NCI-H187 (cell line): ENCODE measurements at regions not wholly inside any gene's neighbourhood (a gene's known extent, or its start where the extent isn't known, plus 50 kb on each side); places are given as distances from the start of the nearest gene placed in this dataset.
A peak's percentile ranks its signal among the peaks of the same experiment; 100 is the strongest.
"Not testable (repeated sequence)": the region's sequence is repeated elsewhere in the genome, so short reads cannot be mapped to it uniquely, and the experiment has no call there.

Experiments
- DNase-seq, 2 experiments: peaks; one replicate each; lab custom pipeline; 2025; lab: John Stamatoyannopoulos, UW

DNA sequence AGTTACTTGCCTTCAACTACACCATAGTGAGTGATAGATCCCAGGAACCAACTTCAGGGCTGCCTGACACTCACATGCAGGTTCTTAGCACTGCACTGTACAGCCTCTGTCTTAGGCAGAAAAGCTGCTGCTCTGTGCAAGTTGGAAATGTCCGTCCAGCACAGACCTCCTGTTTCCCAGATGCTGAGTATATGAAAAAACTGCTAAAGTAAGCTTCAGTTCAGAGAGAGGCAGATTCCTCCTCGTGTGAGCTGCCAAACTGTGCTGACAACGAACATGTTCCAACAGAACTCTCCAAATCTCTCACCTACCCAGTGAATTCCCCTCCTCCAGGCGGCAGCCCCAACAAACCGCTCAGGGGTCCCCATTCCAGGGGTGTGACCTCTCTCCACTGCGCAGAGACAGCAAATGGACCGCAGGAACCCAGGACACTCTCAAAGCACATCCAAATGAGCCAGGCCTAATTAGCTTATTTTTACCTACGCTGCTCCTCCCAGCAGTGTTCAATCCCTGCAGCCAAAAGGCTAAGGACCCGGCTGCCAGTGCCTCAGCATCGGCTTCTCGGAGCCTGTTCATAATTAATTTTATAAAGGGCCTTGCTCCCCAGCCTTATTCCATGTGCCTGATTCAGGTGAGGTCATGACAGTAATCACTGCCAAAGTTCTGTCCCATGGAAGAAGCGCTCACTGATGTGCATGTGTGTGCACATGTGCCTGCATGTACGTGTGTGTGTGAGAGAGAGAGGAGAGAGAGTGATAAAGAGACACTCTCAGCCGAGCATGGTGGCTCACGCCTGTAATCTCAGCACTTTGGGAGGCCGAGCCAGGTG, 159.5 kb upstream of the AUTS2 start:
- no peak for DNase-seq

DNA sequence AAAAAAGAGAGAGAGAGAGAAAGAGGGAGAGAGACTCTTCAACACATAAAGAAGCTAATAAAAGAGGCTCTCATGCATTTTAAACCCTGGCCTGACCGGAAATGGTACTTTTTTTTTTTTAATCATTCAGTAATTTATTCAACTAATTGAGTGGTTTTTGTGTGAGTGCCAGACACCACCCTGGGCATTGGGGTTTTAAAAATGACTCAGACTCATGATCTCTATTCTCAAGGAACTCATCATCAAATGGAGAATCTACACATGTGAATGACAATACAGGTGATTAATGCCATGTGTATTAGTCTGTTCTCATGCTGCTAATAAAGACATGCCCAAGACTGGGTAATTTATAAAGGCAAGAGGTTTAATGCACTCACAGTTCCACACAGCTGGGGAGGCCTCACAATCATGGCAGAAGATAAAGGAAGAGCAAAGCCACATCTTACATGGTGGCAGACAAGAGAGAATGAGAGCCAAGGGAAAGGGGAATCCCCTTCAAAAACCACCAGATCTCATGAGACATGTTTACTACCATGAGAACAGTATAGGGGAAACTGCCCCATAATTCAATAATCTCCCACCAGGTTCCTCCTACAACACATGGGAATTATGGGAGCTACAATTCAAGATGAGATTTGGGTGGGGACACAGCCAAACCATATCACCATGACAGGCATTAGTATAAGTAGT, 158.5 kb upstream of the AUTS2 start:
- no peak for DNase-seq

DNA sequence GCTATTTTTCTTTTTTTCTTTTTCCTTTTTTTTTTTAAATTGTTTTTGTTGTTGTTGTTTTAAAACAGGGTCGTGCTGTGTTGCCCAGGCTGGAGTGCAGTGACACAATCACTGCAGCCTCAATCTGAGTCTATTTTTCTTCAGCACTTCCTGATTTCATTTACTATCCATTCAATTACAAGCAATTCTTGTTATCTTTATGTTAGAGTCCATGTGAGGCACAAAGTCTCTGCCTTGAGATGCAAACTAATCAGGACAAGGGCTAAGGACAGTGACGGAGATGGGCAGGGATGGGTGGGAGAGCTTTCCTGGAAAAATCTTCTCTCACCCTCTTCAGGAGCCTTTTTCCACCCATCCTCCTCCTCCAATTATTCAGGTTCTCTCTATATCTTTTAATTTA, 157.3 kb upstream of the AUTS2 start:
- no peak for DNase-seq

DNA sequence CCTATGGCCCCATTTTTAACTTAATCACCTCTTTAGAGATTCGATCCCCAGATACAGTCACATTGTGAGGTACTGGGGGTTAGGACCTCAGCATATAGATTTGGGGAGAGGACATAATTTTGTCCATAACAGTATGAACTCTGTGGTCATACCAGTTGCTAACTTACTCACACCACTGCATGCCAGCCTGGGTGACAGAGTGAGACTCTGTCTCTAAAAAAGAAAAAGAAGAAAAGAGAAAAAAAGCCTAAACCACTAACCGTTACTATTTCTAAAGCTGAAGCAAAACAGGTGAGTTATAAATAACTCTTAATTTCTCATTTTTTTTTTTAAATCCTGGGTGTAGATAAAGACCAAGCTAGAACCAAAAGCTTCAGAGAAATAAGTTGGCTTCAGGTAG, 155.1 kb upstream of the AUTS2 start:
- DNase-seq, result no peak

DNA sequence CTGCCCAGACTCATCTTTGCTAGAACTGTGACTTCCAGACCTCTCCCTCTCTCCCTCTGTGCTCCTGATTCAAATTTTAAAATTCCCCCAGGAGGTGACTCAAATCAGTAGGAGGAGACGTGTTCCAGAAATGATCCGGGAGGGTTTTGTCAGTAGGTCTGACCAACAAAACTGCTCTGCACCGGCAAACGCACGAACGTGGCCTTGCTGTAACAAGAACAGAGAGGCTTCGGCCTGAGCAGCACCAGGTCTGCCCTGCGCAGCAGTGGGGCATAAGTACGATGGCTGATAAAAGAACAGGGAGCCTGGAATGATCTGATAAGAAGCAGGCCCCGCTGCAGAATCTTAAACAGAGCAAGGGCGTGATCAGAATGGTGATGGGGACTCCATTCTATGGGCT, 152.7 kb upstream of the AUTS2 start:
- no peak for DNase-seq

DNA sequence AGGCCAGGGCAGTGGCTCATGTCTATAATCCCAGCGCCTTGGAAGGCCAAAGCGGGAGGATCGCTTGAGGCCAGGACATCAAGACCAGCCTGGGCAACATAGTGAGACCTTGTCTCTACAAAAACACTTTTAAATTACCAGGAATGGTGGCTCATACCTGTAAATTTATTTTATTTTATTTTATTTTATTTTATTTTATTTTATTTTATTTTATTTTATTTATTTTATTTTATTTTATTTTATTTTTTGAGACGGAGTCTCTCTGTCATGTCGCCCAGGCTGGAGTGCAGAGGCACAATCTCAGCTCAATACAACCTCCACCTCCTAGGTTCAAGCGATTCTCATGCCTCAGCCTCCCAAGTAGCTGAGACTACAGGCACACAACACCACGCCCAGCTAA, 152.1 kb upstream of the AUTS2 start:
- not testable (repeated sequence) for DNase-seq

DNA sequence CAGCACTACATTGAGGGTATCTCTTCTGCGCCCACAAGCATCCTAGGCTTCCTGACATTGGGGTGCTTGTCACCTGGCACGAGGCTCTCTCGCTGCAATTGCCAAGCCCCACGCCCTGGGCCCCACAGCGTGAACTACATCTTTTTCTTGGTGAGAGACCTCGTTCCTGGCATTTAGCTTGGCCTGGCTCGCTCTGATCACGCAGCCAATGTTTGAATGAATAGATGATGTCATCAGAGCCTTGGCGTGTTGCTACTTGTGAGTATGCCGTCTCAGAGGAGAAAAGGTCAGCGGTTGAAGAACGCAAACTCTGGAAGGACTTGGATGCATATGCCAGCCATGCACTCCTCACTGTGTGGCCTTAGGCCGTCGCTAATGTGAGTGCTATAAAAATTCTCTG, 150.2 kb upstream of the AUTS2 start:
- DNase-seq, result no peak

DNA sequence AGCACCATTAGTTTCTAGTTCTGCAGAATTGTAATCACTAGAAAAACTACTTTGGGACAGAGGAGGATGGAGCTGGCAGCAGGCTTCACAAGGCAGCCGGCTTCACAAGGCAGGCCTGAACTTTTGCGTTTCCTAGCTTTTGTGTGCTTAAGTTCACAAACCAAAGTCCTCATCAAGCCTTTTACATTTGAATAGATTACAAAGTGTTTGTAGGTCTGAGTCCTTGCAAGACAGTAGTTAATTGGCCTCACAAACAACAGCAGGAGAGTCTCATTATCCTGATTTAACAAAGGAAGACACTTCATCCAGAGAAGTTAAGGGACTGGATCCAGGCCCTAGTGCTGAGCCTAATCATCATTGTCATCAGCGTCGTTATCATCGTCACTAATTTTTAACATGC, 147.8 kb upstream of the AUTS2 start:
- no peak for DNase-seq

DNA sequence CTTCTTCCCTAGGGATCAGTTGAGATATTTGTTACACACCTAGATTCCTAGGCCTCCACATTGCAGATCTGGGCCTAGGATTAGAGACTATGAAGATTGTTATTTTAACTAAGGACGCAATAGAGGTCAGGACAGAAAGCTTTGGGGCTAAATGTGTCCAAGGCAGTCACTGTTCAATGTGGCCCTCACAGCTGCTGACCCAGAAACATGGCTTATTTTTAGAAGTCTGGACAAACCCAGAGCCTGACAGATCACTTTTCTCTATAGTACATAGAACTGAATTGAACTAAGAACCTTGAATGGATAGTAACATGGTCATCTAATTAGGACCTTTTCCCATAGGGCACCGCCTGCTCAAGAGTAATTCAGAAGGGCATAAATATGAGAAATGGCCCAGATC, 146.6 kb upstream of the AUTS2 start:
- no peak for DNase-seq

DNA sequence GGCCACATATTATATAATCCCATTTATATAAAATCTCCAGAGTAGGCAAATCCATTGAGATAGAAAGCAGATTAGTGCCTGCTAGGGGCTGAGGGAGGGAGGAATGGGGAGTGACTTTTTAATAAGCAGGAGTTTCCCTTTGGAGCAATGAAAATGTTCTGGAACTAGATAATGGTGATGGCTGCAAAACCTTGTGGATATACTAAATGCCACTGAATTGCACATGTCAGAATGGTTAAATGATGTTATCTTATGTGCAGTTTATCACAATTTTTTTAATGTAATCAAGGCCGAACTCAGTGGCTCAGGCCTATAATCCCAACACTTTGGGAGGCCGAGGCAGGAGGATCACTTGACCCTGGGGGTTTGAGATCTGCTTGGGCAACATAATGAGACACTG, 145.5 kb upstream of the AUTS2 start:
- no peak for DNase-seq

DNA sequence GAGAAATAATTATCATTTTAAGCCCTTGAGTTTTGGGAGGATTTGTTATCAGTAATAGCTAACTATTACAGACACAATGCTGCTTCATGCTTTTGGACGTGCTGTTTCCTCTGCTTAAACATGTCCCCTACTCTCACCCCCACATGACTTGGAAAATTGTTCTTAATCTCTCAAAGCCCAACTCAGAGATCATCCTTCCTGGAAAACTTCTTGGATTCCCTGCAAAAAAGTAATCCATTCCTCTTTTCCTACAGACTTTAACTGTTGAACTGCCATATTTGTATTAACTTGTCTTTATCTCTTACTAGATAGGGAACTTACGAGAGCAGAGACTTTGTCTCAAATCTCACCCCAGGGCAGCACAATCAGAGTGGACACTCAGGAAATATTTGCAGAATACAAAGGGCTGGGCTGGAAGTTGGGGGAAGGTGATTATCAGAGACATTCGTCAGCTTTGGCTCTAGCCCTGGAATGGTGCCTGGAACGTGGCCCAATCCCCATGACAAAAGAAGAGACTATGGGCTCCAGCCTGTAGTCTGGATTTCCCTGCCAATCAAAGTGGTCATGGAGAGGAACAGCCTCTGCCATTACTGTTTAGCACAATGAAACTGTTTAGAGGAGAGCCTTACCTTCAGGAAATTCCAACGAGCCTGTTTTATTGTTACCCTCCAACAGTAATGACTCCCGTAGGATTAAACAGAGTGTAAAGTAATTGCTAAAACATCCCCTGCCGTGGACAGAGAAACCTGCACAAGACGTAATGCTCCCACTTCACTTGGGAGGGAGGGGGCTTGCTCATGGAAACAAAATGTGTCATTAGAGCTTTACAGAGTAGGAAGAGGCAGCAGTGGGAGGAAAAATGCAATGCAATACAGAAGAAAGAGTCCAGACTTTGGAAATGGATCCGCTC, 140.4 kb upstream of the AUTS2 start:
- DNase-seq, result peak in 1 of 2 experiments; percentile 44

DNA sequence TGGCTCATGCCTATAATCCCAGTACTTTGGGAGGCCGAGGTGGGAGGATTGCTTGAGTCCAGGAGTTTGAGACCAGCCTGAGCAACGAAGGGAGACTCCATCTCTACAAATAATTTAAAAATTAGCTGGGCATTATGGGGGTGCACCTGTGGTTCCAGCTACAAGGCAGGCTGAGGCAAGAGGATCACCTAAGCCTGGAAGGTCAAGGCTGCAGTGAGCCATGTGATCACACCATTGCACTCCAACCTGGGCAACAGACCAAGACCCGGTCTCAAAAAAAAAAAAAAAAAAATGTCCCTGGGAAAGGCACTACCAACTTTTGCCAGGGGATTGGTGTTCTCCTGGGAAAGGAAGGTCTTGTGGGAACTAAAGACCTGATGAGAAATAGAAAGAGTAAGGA, 134.2 kb upstream of the AUTS2 start:
- no peak for DNase-seq

DNA sequence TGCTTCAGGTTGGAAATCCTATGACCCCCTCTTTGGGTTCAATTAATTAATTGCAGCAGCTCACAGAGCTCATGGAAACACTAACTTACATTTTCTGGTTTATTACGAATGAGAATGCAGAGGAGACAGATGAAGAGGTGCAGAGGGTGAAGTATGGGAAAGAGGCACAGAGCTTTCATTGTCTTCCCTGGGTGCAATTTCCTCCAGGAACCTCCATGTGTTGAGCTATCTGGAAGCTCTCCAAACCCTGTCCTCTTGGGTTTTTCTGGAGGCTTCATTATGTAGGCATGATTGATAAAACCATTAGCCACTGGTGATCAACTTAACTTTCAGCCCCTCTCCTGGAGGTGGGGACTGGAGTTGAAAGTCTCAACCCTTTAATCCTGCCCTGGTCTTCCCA, 133.0 kb upstream of the AUTS2 start:
- no peak for DNase-seq

DNA sequence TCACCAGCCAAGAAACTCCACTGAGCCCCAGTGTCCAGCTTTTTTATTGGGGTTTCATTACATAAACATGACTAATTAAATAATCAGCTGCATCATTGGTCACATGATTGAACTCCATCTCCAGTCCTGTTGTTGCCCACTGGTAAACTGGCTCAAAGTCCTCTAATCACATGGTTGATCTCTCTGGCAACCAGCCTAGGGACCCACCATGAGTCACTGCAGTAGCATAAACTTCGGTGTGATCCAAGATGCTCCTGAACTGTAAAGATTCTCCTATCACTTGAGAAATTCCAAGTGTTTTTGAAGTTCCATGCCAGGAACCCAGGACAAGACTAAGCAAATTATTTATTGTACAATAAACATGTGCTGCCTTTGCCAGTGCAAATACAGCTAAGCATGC, 130.4 kb upstream of the AUTS2 start:
- no peak for DNase-seq

DNA sequence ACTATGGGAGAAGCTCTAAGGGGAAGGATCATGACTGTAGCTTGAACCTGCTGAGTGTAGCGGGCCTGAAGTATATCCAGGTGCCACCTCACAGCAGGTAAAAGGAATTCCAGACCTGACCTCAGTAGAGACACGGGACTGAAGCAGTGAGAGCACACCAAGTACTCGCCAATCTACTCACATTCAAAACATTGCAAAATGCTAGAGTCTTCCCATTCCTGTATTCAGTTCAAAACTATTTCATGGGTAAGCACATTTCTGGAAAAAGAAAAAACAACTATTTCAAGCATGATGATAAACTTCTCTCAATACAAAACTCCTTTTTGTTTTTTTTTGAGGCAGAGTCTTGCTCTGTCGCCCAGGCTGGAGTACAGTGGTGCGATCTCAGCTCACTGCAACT, 121.9 kb upstream of the AUTS2 start:
- no peak for DNase-seq

DNA sequence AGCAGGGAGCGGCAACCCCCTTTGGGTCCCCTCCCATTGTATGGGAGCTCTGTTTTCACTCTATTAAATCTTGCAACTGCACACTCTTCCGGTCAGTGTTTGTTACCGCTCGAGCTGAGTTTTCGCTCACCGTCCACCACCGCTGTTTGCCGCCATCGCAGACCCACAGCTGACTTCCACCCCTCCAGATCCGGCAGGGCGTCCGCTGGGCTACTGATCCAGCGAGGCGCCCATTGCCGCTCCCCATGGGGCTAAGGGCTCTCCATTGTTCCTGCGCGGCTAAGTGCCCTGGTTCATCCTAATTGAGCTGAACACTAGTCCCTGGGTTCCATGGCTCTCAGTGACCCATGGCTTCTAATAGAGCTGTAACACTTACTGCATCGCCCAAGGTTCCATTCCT, 115.6 kb upstream of the AUTS2 start:
- DNase-seq, result no peak

DNA sequence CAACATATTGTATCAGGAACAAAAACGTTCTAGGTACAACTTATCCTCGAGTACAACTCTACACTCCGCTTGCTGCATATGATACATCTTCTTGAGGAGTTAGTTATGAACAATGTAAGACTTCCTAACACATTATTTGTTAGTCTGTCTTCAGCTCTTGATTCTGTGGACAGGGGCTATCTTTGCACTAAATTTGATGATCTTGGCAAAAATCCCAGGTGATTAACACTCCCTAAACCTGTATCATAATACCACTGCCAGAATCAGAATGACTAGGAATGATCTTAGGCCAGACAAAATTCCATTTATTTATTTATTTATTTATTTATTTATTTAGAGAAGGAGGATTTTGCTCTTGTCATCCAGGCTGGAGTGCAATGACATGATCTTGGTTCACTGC, 108.7 kb upstream of the AUTS2 start:
- no peak for DNase-seq

DNA sequence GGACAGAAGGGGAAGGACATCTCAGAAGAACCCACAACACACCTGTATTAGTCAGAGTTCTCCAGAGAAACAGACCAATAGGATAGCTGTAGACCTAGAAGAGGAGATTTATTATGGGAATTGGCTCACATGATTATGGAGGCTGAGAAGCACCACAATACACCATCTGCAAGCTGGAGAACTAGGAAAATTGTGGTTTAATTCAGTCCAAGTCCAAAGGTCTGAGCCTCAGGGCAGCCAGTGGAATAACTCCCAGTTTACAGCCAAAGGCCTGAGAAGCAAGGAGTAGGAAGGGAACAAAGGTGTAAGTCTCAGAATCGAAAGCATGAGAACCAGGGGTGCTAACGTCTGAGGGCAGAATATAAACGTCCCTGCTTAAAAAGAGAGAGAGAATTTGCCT, 99.6 kb upstream of the AUTS2 start:
- DNase-seq, result no peak

DNA sequence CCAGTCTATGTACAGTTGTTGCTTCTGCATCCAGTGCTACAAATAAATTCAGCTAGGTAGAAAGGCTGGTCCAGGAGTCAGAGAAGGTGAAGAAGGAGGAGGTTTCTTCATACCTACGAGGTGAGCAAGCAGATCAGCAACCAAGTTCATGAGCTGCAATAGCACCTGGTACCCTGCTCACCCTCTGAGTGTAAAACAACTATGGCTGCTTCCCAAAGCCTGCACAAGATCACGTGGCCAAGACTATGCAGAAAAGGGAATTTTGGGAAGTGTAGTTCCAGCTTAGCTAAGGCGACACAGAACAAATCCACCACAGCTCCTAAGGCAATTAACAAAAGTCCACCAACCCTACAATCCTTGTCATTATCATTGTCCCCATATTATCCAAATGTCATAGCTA, 95.9 kb upstream of the AUTS2 start:
- no peak for DNase-seq

DNA sequence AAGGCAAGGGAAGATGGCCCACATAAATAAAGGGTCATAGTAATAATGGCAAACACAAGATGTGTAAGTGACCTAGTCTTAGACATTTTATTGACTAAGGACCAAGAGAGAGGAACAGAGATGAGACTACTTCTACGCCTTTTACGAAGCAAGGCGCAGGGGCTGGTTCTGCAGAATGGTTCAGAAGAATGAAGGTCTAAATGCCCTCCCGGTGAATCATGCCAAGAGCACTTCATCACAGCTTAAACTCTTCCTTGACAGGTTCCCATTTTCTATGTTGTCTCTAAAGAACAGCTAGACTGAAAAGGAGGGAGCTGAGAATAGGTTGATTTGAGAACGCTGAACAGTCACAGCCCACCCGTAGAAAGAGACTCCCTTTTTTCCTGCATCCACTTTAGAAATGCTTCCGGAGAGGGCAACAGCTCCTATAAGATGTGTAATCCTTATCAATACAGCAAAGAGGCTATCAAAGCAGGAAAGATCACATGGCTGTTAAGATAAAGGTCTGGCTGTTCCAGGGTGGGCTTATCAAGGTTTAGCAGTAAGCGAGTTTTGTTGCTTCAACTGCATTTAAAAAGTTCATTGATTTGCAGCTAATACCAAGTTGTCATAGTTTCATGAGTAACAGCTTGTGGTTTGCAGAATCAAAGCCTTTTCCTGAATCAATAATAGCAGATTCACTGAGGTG, 93.4 kb upstream of the AUTS2 start:
- no peak for DNase-seq

DNA sequence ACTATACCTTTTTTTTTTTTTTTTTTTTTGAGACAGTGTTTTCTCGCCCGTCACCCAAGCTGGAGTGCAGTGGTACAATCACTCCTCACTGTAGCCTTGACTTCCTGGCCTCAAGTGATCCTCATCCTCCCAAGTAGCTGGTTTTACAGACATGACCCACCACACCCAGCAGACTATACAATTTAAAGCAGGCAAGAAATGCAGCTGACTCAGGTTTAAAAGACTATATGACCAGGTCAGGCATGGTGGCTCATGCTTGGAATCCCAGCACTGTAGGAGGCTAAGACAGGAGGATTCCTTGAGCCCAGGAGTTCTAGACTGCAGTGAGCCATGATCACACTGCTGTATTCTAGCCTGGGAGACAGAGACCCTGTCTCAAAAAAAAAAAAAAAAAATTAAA, 89.5 kb upstream of the AUTS2 start:
- no peak for DNase-seq

DNA sequence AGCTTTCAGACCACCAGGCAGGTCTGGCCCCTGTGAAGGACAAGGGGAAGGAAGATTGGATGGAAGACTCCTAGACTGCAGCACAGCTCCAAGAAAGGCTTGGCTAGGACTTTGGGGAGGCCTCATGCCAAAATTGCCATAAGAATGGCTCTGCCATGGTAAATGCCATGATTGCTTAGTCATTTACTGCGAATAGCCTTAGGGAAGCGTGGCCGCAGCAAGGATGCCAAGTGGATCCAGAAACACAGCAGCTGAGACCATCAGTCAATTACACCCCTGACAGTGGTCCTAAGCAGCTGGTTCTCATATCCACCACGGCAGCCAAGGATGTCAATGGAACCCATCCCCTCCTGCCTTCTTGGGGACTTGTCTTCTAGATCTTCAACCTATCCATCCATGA, 88.2 kb upstream of the AUTS2 start:
- no peak for DNase-seq
